ENCODE measurements at regions not wholly inside any gene's neighbourhood (a gene's known extent, or its start where the extent isn't known, plus 50 kb on each side); places are given as distances from the start of the nearest gene placed in this dataset.

DNA sequence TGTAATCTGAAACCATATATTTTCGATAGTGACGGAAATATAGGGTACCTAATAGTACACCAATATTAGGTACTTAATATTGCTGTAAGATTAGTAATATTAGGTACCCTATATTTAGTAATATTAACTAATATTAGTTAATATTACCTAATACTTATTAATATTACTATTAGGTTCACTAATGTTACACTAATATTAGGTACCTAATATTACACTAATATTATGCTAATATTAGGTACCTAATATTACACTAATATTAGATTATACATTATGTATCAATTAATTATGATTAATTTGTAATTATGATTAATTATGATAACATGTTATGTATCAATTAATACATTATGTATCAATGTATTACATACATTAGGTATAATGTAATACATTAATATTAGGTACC, 518.2 kb upstream of the LRATD1 start:
- no peaks in the 10 kb centered on the region for H3K36me3 ChIP-seq (ENCODE audit: control insufficient read depth, insufficient read depth, low read length)
- H3K9me3 ChIP-seq (ENCODE audit: control insufficient read depth, insufficient read depth, low read depth, low read length): no peaks in the 10 kb centered on the region
- in situ Hi-C loops (cut with HindIII; ENCODE audit: low pct_unique_long_range_greater_than_20kb, low sequenced_read_pairs): no loop called here
- intact Hi-C loops (cut with micrococcal nuclease; ENCODE audit: unreplicated experiment): no loop called here
- TF ChIP-seq SIN3A (IDR thresholded peaks at IDR 0.05; ENCODE audit: borderline replicate concordance, insufficient read depth, low read depth, low read length) (no peak), REST (IDR thresholded peaks at IDR 0.05; ENCODE audit: insufficient read depth in 1 of 2, low read depth in 2 of 2, low read length in 1 of 2) (no peak), TCF7L2 (IDR thresholded peaks at IDR 0.05; ENCODE audit: low read depth, low read length) (no peak), POLR2AphosphoS5 (IDR thresholded peaks at IDR 0.05; ENCODE audit: low read depth, low read length) (no peak)
- TF ChIP-seq, protein P1, sequence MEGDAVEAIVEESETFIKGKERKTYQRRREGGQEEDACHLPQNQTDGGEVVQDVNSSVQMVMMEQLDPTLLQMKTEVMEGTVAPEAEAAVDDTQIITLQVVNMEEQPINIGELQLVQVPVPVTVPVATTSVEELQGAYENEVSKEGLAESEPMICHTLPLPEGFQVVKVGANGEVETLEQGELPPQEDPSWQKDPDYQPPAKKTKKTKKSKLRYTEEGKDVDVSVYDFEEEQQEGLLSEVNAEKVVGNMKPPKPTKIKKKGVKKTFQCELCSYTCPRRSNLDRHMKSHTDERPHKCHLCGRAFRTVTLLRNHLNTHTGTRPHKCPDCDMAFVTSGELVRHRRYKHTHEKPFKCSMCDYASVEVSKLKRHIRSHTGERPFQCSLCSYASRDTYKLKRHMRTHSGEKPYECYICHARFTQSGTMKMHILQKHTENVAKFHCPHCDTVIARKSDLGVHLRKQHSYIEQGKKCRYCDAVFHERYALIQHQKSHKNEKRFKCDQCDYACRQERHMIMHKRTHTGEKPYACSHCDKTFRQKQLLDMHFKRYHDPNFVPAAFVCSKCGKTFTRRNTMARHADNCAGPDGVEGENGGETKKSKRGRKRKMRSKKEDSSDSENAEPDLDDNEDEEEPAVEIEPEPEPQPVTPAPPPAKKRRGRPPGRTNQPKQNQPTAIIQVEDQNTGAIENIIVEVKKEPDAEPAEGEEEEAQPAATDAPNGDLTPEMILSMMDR (IDR thresholded peaks at IDR 0.05): no peak
- POLR2A ChIA-PET: no interaction called here
- H3K27ac ChIP-seq (ENCODE audit: low read length): no peak overlapping the region
- CTCF ChIA-PET: no interaction called here
- H3K4me1 ChIP-seq (ENCODE audit: control insufficient read depth, insufficient read depth, low read length): no peaks in the 10 kb centered on the region
- H3K27me3 ChIP-seq (ENCODE audit: control insufficient read depth, insufficient read depth, low read length): no peaks in the 10 kb centered on the region
- no peak overlapping the region for H3K4me3 ChIP-seq (ENCODE audit: low read depth in 2 of 2, low read length in 2 of 2)
- ATAC-seq (no peak), DNase-seq (ENCODE audit: low read depth, low spot score) (no peak)
- no TSS peak for BruUV-seq (replicated peaks)

GRCh38 chr2:14120376-14120775, 512.1 kb upstream of the LRATD1 start:
- no peak for DNase-seq (ENCODE audit: low read depth, low spot score)
- TF ChIP-seq TCF7L2 (IDR thresholded peaks at IDR 0.05; ENCODE audit: low read depth, low read length) (no peak), REST (IDR thresholded peaks at IDR 0.05; ENCODE audit: insufficient read depth in 1 of 2, low read depth in 2 of 2, low read length in 1 of 2) (no peak), SIN3A (IDR thresholded peaks at IDR 0.05; ENCODE audit: borderline replicate concordance, insufficient read depth, low read depth, low read length) (no peak), POLR2AphosphoS5 (IDR thresholded peaks at IDR 0.05; ENCODE audit: low read depth, low read length) (no peak)
- TF ChIP-seq, protein P1 (IDR thresholded peaks at IDR 0.05): no peak
- in situ Hi-C loops (cut with HindIII; ENCODE audit: low pct_unique_long_range_greater_than_20kb, low sequenced_read_pairs): no loop called here
- ChIA-PET CTCF (no interaction called here), POLR2A (no interaction called here)
- BruUV-seq (replicated peaks): no TSS peak
- Histone ChIP-seq H3K9me3 (ENCODE audit: control insufficient read depth, insufficient read depth, low read depth, low read length) (no peaks in the 10 kb centered on the region), H3K4me3 (ENCODE audit: low read depth in 2 of 2, low read length in 2 of 2) (no peak overlapping the region), H3K27me3 (ENCODE audit: control insufficient read depth, insufficient read depth, low read length) (no peaks in the 10 kb centered on the region), H3K36me3 (ENCODE audit: control insufficient read depth, insufficient read depth, low read length) (no peaks in the 10 kb centered on the region), H3K27ac (ENCODE audit: low read length) (no peak overlapping the region), H3K4me1 (ENCODE audit: control insufficient read depth, insufficient read depth, low read length) (no peaks in the 10 kb centered on the region)
- intact Hi-C loops (cut with micrococcal nuclease; ENCODE audit: unreplicated experiment): no loop called here
- ATAC-seq: no peak

Measured in Panc1 (cell line).